Activated gamma-delta T cell treated with anti-CD3 and anti-CD28 coated beads, Interleukin-2, amount 50 U/mL, for 16 hours (primary cell): ENCODE measurements at regions not wholly inside any gene's neighbourhood (a gene's known extent, or its start where the extent isn't known, plus 50 kb on each side); places are given as distances from the start of the nearest gene placed in this dataset.

Experiments
- DNase-seq: peaks from one replicate; pipeline ENCODE4 v3.0.0-alpha.2; 2020; ENCODE audit warnings: low read depth

GRCh38 chr1:198864695-198865094, 225.9 kb downstream of the PTPRC start:
- DNase-seq = no peak

- no peak for DNase-seq
These were observed 226.5 kb downstream of the PTPRC start for GRCh38 chr1:198865319-198865718.

GRCh38 chr1:198867182-198867581, 228.3 kb downstream of the PTPRC start:
- no peak for DNase-seq

GRCh38 chr1:198873696-198874230, 234.9 kb downstream of the PTPRC start:
- DNase-seq = no peak

- DNase-seq = no peak
These were observed 237.6 kb downstream of the PTPRC start for GRCh38 chr1:198876371-198876871.

GRCh38 chr1:198878566-198878965, 239.7 kb downstream of the PTPRC start:
- DNase-seq = no peak

- no peak for DNase-seq
These were observed 241.0 kb downstream of the PTPRC start for GRCh38 chr1:198879711-198880306.

- no peak for DNase-seq
These were observed 241.6 kb downstream of the PTPRC start for GRCh38 chr1:198880397-198880796.

- DNase-seq = no peak
These were observed 242.2 kb downstream of the PTPRC start for GRCh38 chr1:198880818-198881597.

- DNase-seq = no peak
These were observed 244.3 kb downstream of the PTPRC start for GRCh38 chr1:198883184-198883583.

- no peak for DNase-seq
These were observed 249.0 kb downstream of the PTPRC start for GRCh38 chr1:198887866-198888265.

- no peak for DNase-seq
These were observed 249.6 kb downstream of the PTPRC start for GRCh38 chr1:198888379-198888943.

GRCh38 chr1:198889101-198889500, 250.3 kb downstream of the PTPRC start:
- no peak for DNase-seq

- DNase-seq = no peak
These were observed 250.9 kb downstream of the PTPRC start for GRCh38 chr1:198889749-198890148.

- DNase-seq = no peak
These were observed 251.5 kb downstream of the PTPRC start for GRCh38 chr1:198890214-198890930.

GRCh38 chr1:198892065-198892464, 253.2 kb downstream of the PTPRC start:
- no peak for DNase-seq

- DNase-seq = no peak
These were observed 254.3 kb downstream of the PTPRC start for GRCh38 chr1:198893141-198893540.

GRCh38 chr1:198893763-198894444, 255.1 kb downstream of the PTPRC start:
- DNase-seq = no peak

- no peak for DNase-seq
These were observed 262.4 kb downstream of the PTPRC start for GRCh38 chr1:198901266-198901665.

GRCh38 chr1:198902655-198903054, 263.8 kb downstream of the PTPRC start:
- no peak for DNase-seq

- DNase-seq = no peak
These were observed 264.4 kb downstream of the PTPRC start for GRCh38 chr1:198903203-198903602.

GRCh38 chr1:198903621-198904020, 264.8 kb downstream of the PTPRC start:
- DNase-seq = no peak
